GM23248 (cell line): ENCODE measurements at regions not wholly inside any gene's neighbourhood (a gene's known extent, or its start where the extent isn't known, plus 50 kb on each side); places are given as distances from the start of the nearest gene placed in this dataset.

Source experiments
- DNase-seq: peaks from one replicate; pipeline ENCODE4 v3.0.0-alpha.2; 2015
- H2AFZ ChIP-seq: fragments of 200-600 bp; sonication (generic); 2 replicates; pipeline ENCODE4 v1.6.1; 2016; ENCODE audit warnings: antibody characterized with exemption
- H3F3A ChIP-seq: fragments of 200-600 bp; sonication (generic); 2 replicates; pipeline ENCODE4 v1.6.1; 2016; ENCODE audit warnings: mild to moderate bottlenecking, antibody characterized with exemption, mixed run types; ENCODE audit not compliant: insufficient read depth
- H3K27ac ChIP-seq: fragments of 200-600 bp; sonication (generic); 2 replicates; pipeline ENCODE4 v1.5.1; 2016; ENCODE audit warnings: mild to moderate bottlenecking
- H3K27me3 ChIP-seq: fragments of 200-600 bp; sonication (generic); replicated peaks from 2 replicates; pipeline ENCODE4 v1.6.1; 2016; ENCODE audit warnings: mild to moderate bottlenecking; ENCODE audit not compliant: insufficient read depth
- H3K36me3 ChIP-seq: fragments of 200-600 bp; sonication (generic); 2 replicates; pipeline ENCODE4 v1.6.1; 2016; ENCODE audit warnings: low read depth, mild to moderate bottlenecking
- H3K4me1 ChIP-seq: fragments of 200-600 bp; sonication (generic); 2 replicates; pipeline ENCODE4 v1.6.1; 2016; ENCODE audit warnings: mild to moderate bottlenecking; ENCODE audit not compliant: insufficient read depth
- H3K4me2 ChIP-seq: fragments of 200-600 bp; sonication (generic); one replicate; pipeline ENCODE4 v1.6.1; 2016; ENCODE audit warnings: mild to moderate bottlenecking; ENCODE audit not compliant: unreplicated experiment
- H3K4me3 ChIP-seq: fragments of 200-600 bp; sonication (generic); 2 replicates; pipeline ENCODE4 v1.5.1; 2016; ENCODE audit warnings: mild to moderate bottlenecking
- H3K79me2 ChIP-seq: fragments of 200-600 bp; sonication (generic); 2 replicates; pipeline ENCODE4 v1.6.1; 2016; ENCODE audit warnings: mild to moderate bottlenecking; ENCODE audit not compliant: insufficient read depth
- H3K9ac ChIP-seq: fragments of 200-600 bp; sonication (generic); 2 replicates; pipeline ENCODE4 v1.6.1; 2016; ENCODE audit warnings: mild to moderate bottlenecking
- H3K9me2 ChIP-seq: fragments of 200-600 bp; sonication (generic); 2 replicates; pipeline ENCODE4 v1.6.1; 2016; ENCODE audit warnings: mixed run types, mild to moderate bottlenecking, moderate library complexity; ENCODE audit not compliant: insufficient read depth
- H3K9me3 ChIP-seq: fragments of 200-600 bp; sonication (generic); one replicate; pipeline ENCODE4 v1.6.1; 2017; ENCODE audit warnings: low read depth
- H4K20me1 ChIP-seq: fragments of 200-600 bp; sonication (generic); 2 replicates; pipeline ENCODE4 v1.6.0; 2016; ENCODE audit not compliant: insufficient read depth
- EZH2 ChIP-seq: fragments of 200-600 bp; sonication (generic); IDR thresholded peaks from 2 replicates; pipeline ENCODE4 v1.6.1; 2018; ENCODE audit warnings: antibody characterized with exemption, mild to moderate bottlenecking; ENCODE audit not compliant: insufficient read depth, poor library complexity, severe bottlenecking
- EZH2phosphoT487 ChIP-seq: fragments of 200-600 bp; sonication (generic); IDR thresholded peaks from 2 replicates; pipeline ENCODE4 v1.6.1; 2018; ENCODE audit warnings: antibody characterized with exemption, moderate library complexity, mild to moderate bottlenecking, low read depth; ENCODE audit not compliant: insufficient read depth
- WGBS, 2 experiments: methylation state at CpG; one replicate each; pipeline ENCODE4 v1.1.6; 2015 to 2017; ENCODE audit warnings: low lambda C conversion rate in 2 of 2, low coverage in 1 of 2; ENCODE audit errors: missing lambda C conversion rate in 2 of 2; 5-methylcytosine and 5-hydroxymethylcytosine counted together
- in situ Hi-C: fragments of 300-500 bp; cut with MboI; formaldehyde crosslinking; loops from 2 replicates; pipeline ENCODE4 v1.15.0; 2020

DNA sequence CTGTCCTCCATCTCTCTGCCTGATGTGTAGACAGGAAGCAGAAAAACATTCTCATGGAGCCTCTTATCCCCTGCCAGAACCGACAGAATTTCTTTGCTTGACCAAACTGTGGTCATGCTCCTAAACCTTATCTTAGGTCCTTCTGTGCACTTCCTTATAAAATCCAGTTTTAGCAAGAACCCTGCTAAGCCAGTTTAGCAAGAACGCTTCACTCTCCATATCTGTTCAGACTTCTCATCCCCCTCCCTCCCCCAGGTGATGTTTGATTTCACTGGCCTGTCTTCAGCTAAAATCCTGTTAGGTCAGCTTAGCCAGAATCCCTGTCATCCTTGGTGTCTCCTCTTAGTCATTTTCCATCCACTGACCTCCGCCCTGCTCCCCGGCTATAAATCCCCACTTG is 1130.9 kb upstream of the PRKX start:
- H3F3A ChIP-seq: no peaks in the 10 kb centered on the region
- H3K4me1 ChIP-seq: no peaks in the 10 kb centered on the region
- no peak overlapping the region for H3K27ac ChIP-seq
- H4K20me1 ChIP-seq: no peaks in the 10 kb centered on the region
- H3K27me3 ChIP-seq: no peaks in the 10 kb centered on the region
- no peaks in the 10 kb centered on the region for H3K79me2 ChIP-seq
- H3K4me3 ChIP-seq: no peak overlapping the region
- TF ChIP-seq EZH2 (no peak), EZH2phosphoT487 (no peak)
- in situ Hi-C loops: no loop called here
- H2AFZ ChIP-seq: no peak overlapping the region
- no peaks in the 10 kb centered on the region for H3K9me2 ChIP-seq
- H3K9ac ChIP-seq: no peak overlapping the region
- H3K9me3 ChIP-seq: no peaks in the 10 kb centered on the region
- no peaks in the 10 kb centered on the region for H3K36me3 ChIP-seq
- 25 to 28% methylated on average over 4 of the region's 4 CpGs for WGBS, 2 experiments
- no peak overlapping the region for H3K4me2 ChIP-seq
- DNase-seq: no peak

DNA sequence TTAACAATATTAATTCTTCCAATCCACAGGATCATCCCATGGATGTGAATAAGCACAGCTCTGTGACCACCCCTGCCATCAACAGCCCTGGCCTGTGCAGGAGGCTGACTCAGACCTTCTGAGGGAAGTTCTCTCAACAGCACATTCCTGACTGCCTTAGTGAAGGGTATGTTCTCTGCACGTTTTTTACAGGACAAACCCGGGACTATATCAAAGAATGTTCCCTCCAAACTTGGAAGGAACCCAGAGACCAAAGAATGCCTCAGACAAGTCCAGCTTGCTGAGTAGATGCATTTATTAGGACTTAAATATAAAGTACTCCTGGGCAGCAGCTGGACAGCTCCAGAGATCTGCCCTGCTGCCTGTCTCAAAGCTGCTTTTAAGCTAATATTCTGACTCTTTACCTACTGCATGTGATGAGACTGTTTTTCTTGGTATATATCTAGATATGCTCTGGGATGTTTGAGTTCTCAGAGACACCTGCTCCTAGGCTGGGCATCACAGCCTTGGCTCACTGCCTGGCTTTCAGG is 1127.8 kb upstream of the PRKX start:
- no peak overlapping the region for H3K4me2 ChIP-seq
- no peaks in the 10 kb centered on the region for H3K36me3 ChIP-seq
- H3K9me3 ChIP-seq: no peaks in the 10 kb centered on the region
- H2AFZ ChIP-seq: no peak overlapping the region
- H3K27ac ChIP-seq: no peak overlapping the region
- in situ Hi-C loops: no loop called here
- TF ChIP-seq EZH2phosphoT487: no peak
- TF ChIP-seq EZH2: no peak
- H3K4me1 ChIP-seq: no peaks in the 10 kb centered on the region
- H3K9ac ChIP-seq: no peak overlapping the region
- no peaks in the 10 kb centered on the region for H3K79me2 ChIP-seq
- H3F3A ChIP-seq: no peaks in the 10 kb centered on the region
- H3K4me3 ChIP-seq: no peak overlapping the region
- H4K20me1 ChIP-seq: no peaks in the 10 kb centered on the region
- WGBS, 2 experiments: 0% methylated on average over 1 to 2 of the region's 2 CpGs
- no peak for DNase-seq
- H3K9me2 ChIP-seq: no peaks in the 10 kb centered on the region
- no peaks in the 10 kb centered on the region for H3K27me3 ChIP-seq

DNA sequence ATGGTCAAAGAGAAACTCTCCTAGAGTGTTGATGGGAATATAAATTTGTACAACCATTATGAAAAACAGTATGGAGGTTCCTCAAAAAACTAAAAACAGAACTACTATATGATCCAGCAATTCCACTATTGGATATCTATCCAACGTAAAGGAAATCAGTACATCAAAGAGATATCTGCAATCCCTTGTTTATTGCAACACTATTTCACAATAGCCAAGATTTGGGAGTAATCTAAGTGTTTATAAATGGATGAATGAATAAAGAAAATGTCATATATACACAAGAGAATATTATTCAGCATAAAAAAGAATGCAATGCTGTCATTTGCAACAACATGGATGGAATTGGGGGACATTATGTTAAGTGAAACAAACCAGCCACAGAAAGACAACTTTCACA is 1118.1 kb upstream of the PRKX start:
- Histone ChIP-seq H3K27me3 (no peaks in the 10 kb centered on the region), H3K4me2 (no peak overlapping the region), H3K4me3 (no peak overlapping the region), H2AFZ (no peak overlapping the region), H3K9me2 (no peaks in the 10 kb centered on the region), H3K9me3 (no peaks in the 10 kb centered on the region), H3K79me2 (no peaks in the 10 kb centered on the region), H3K36me3 (no peaks in the 10 kb centered on the region), H3K9ac (no peak overlapping the region), H3F3A (no peaks in the 10 kb centered on the region), H3K27ac (no peak overlapping the region), H3K4me1 (no peaks in the 10 kb centered on the region), H4K20me1 (no peaks in the 10 kb centered on the region)
- in situ Hi-C loops: no loop called here
- TF ChIP-seq EZH2phosphoT487 (no peak), EZH2 (no peak)
- DNase-seq: no peak
- WGBS, 2 experiments: 0 to 7% methylated on average over 1 of the region's 1 CpG

DNA sequence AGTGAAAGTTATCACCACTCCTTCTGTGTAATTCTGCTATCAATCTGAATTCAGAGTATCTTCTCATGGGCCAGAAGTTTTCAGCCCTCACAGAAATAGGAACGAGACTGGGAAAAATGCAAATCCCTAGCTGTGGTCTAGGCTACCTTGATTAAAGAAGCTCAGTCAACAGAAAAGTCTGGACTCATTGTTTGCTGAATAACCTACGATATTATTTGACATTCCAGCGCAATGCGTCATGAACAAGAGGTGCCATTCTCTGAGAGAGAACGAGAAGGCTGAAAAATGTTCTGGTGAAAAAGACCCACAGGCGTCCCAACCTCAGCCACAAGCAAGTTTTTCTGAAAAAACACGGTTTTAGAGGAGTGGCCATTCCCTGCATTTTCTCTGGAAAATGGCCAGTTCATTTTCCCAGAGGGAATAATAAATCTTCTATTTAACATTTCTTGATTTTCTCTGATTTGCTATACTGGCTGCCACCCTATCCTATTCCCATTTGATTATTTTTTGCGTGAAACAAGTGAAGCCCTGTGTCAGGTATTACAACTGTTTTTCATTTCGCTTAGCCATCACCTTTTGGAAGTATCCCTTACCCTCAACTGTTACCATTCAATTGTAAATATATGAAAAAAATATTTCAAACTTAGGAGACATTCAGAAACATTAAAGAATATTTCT is 1117.6 kb upstream of the PRKX start:
- Histone ChIP-seq H3K27ac (no peak overlapping the region), H3K4me2 (no peak overlapping the region), H3K9ac (no peak overlapping the region), H3K4me3 (no peak overlapping the region), H3K9me2 (no peaks in the 10 kb centered on the region), H3K4me1 (no peaks in the 10 kb centered on the region), H2AFZ (no peak overlapping the region), H3K27me3 (no peaks in the 10 kb centered on the region), H3K9me3 (no peaks in the 10 kb centered on the region), H3K36me3 (no peaks in the 10 kb centered on the region), H3K79me2 (no peaks in the 10 kb centered on the region), H4K20me1 (no peaks in the 10 kb centered on the region), H3F3A (no peaks in the 10 kb centered on the region)
- TF ChIP-seq EZH2phosphoT487 (no peak), EZH2 (no peak)
- no peak for DNase-seq
- in situ Hi-C loops: no loop called here
- WGBS, 2 experiments: 37 to 38% methylated on average over 9 of the region's 9 CpGs
